Loucy (cell line): ENCODE measurements at regions not wholly inside any gene's neighbourhood (a gene's known extent, or its start where the extent isn't known, plus 50 kb on each side); places are given as distances from the start of the nearest gene placed in this dataset.
A peak's percentile ranks its signal among the peaks of the same experiment; 100 is the strongest.

Experiments used
- H2AFZ ChIP-seq: fragments of 200-600 bp; sonication (generic); 2 replicates; pipeline ENCODE4 v1.6.0; 2016; ENCODE audit warnings: antibody characterized with exemption, mild to moderate bottlenecking, low read length, moderate library complexity
- H3F3A ChIP-seq: fragments of 200-600 bp; 2 replicates; pipeline ENCODE4 v1.6.0; 2016; ENCODE audit warnings: antibody characterized with exemption, low read depth, mild to moderate bottlenecking
- H3K27me3 ChIP-seq: fragments of 200-600 bp; sonication (generic); 2 replicates; pipeline ENCODE4 v1.6.1; 2014; ENCODE audit warnings: low read length, mild to moderate bottlenecking; ENCODE audit not compliant: insufficient read depth, poor library complexity, severe bottlenecking
- H3K36me3 ChIP-seq: fragments of 200-600 bp; sonication (generic); 2 replicates; pipeline ENCODE4 v1.6.1; 2016; ENCODE audit warnings: low read length; ENCODE audit not compliant: insufficient read depth
- H3K4me1 ChIP-seq: fragments of 200-600 bp; sonication (generic); 2 replicates; pipeline ENCODE4 v1.5.1; 2014; ENCODE audit warnings: low read length, mild to moderate bottlenecking; ENCODE audit not compliant: insufficient read depth, poor library complexity, severe bottlenecking
- H3K4me2 ChIP-seq: fragments of 200-600 bp; sonication (generic); 2 replicates; pipeline ENCODE4 v1.6.0; 2014; ENCODE audit warnings: antibody characterized with exemption, low read length, low read depth, mild to moderate bottlenecking; ENCODE audit not compliant: poor library complexity, severe bottlenecking
- H3K4me3 ChIP-seq: fragments of 200-600 bp; sonication (generic); 2 replicates; pipeline ENCODE4 v1.5.1; 2014; ENCODE audit warnings: low read length, mild to moderate bottlenecking, mixed read lengths; ENCODE audit not compliant: poor library complexity, severe bottlenecking
- H3K79me2 ChIP-seq: fragments of 200-600 bp; sonication (generic); 2 replicates; pipeline ENCODE4 v1.6.1; 2014; ENCODE audit warnings: low read length; ENCODE audit not compliant: insufficient read depth
- H3K9ac ChIP-seq: fragments of 200-600 bp; sonication (generic); 2 replicates; pipeline ENCODE4 v1.6.0; 2014; ENCODE audit warnings: mild to moderate bottlenecking, low read depth, low read length, moderate library complexity; ENCODE audit not compliant: poor library complexity, severe bottlenecking
- H3K9me2 ChIP-seq: fragments of 200-600 bp; sonication (generic); replicated peaks from 2 replicates; pipeline ENCODE4 v1.6.1; 2016; ENCODE audit warnings: low read depth, low read length, mixed read lengths
- H3K9me3 ChIP-seq: fragments of 200-600 bp; sonication (generic); 2 replicates; pipeline ENCODE4 v1.6.1; 2014; ENCODE audit warnings: mild to moderate bottlenecking, antibody characterized with exemption, low read length, low read depth; ENCODE audit not compliant: insufficient read depth
- H4K20me1 ChIP-seq: fragments of 200-600 bp; sonication (generic); 2 replicates; pipeline ENCODE4 v1.6.0; 2014; ENCODE audit warnings: antibody characterized with exemption, low read length, mild to moderate bottlenecking; ENCODE audit not compliant: insufficient read depth, poor library complexity, severe bottlenecking
- EZH2phosphoT487 ChIP-seq: fragments of 200-600 bp; IDR thresholded peaks from 2 replicates; pipeline ENCODE4 v1.6.1; 2018; ENCODE audit warnings: antibody characterized with exemption, mild to moderate bottlenecking, moderate library complexity, borderline replicate concordance
- TF ChIP-seq, protein P1 (sequence below): fragments of 200-600 bp; sonication (generic); conservative IDR thresholded peaks from 2 replicates; pipeline ENCODE4 v1.5.1; 2014; ENCODE audit warnings: mild to moderate bottlenecking, antibody characterized with exemption, low read length

DNA sequence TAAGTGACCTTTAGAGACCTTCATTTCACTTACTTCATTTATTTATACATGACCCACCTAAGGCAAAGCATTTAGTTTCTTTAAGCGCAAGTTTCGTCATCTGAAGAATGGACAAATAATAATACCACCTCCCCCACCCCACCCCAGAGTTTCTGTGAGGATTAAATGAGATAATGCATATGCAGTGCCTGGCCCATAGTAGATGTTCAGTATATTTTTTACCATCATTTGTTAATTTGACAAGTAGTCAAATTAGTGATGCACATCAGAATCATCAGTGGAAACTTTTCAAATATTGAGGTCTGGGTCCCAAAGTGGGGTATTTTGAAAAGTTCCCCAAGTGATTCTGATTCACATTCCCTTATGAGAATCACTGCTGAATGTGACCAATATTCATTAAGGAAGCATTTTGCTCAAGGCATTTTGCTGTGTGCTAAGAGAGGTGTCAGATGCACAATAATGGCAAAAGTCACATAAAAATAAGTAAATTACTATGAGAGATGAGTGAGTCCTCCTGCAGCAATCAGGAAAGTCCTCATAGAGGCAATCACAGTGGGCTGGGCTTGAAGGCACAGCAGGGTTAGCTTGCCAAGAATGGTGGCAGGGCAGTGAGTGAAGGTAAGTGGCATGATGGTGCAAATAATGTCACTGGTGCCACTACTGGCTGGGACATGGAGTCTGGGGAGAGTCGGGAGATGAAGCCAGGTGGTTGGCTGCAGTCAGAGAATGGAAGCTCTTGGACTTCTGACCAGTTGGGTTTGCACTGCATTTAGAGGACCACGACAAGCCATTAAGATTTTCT, 244.1 kb downstream of the PTEN start:
- Histone ChIP-seq H3K36me3 (peaks cover 49% of the 10 kb centered on the region), H3K79me2 (peaks cover 63% of the 10 kb centered on the region), H3K9me2 (no peaks in the 10 kb centered on the region), H3K4me3 (no peak overlapping the region), H3K27me3 (no peaks in the 10 kb centered on the region), H2AFZ (no peak overlapping the region), H3K4me2 (peak overlapping the region; percentile 15), H3K9me3 (no peaks in the 10 kb centered on the region), H3K4me1 (peaks cover 23% of the 10 kb centered on the region), H3F3A (no peaks in the 10 kb centered on the region; the same call in 1 of the 2 replicates), H4K20me1 (peaks cover 54% of the 10 kb centered on the region), H3K9ac (no peak overlapping the region)
- TF ChIP-seq EZH2phosphoT487 = no peak
- TF ChIP-seq, protein P1, sequence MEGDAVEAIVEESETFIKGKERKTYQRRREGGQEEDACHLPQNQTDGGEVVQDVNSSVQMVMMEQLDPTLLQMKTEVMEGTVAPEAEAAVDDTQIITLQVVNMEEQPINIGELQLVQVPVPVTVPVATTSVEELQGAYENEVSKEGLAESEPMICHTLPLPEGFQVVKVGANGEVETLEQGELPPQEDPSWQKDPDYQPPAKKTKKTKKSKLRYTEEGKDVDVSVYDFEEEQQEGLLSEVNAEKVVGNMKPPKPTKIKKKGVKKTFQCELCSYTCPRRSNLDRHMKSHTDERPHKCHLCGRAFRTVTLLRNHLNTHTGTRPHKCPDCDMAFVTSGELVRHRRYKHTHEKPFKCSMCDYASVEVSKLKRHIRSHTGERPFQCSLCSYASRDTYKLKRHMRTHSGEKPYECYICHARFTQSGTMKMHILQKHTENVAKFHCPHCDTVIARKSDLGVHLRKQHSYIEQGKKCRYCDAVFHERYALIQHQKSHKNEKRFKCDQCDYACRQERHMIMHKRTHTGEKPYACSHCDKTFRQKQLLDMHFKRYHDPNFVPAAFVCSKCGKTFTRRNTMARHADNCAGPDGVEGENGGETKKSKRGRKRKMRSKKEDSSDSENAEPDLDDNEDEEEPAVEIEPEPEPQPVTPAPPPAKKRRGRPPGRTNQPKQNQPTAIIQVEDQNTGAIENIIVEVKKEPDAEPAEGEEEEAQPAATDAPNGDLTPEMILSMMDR = no peak

DNA sequence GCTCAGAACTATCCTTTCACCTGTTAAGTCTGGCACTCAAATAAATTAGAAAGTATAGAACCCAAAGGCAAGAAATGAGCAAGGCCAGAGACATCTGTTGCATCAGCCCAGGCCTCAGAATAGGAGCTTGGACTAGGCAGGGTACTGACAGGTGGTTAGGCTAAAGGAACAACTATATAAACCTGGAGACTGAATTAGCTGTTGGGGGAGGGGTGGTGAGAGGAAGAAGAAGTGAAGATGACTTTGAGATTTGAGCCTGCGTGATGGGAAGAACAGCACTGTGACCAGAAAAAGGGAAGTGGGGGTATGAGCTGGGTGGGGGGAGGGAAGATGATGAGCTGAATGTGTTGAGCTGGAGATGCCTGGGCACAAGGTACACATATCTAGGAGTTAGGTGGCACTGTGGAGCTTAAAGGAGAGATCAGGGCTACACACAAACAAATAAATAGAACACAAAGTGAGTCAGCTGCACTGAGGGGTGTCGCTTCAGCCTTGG, 244.7 kb downstream of the PTEN start:
- Histone ChIP-seq H3K4me3 (no peak overlapping the region), H3K9ac (no peak overlapping the region), H4K20me1 (peaks cover 59% of the 10 kb centered on the region), H3K4me2 (peak overlapping the region; percentile 15), H3K9me3 (no peaks in the 10 kb centered on the region), H3F3A (no peaks in the 10 kb centered on the region; the same call in 1 of the 2 replicates), H3K9me2 (no peaks in the 10 kb centered on the region), H3K27me3 (no peaks in the 10 kb centered on the region), H3K36me3 (peaks cover 51% of the 10 kb centered on the region), H3K79me2 (peaks cover 70% of the 10 kb centered on the region), H3K4me1 (peaks cover 29% of the 10 kb centered on the region), H2AFZ (no peak overlapping the region)
- TF ChIP-seq, protein P1 = peak; percentile 38
- no peak for TF ChIP-seq EZH2phosphoT487

DNA sequence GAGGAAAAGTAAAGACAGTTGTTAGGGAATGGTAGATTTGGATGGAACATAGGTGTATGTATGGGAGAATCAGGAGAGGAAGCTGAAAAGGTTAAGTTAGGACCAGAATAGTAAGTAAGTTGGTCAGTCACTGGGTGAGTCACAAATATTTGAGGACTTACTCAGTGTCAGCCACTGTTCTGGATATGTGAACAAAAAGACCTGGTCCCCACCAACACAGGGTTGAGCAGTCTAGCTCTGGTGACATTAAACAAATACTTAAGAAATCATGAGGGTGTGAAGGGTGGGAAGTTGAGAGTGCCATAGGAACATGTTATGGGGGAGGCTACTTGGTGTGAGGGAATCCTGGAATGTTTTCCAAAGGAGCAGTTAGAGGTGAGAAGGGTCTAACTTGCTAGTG, 246.9 kb downstream of the PTEN start:
- H3K4me3 ChIP-seq = no peak overlapping the region
- peaks cover 69% of the 10 kb centered on the region for H4K20me1 ChIP-seq
- no peak overlapping the region for H3K4me2 ChIP-seq
- TF ChIP-seq, protein P1 = no peak
- TF ChIP-seq EZH2phosphoT487 = no peak
- no peak overlapping the region for H3K9ac ChIP-seq
- H3K9me3 ChIP-seq = no peaks in the 10 kb centered on the region
- H2AFZ ChIP-seq = no peak overlapping the region
- H3K36me3 ChIP-seq = peaks cover 51% of the 10 kb centered on the region
- H3K79me2 ChIP-seq = peaks cover 92% of the 10 kb centered on the region
- peaks cover 49% of the 10 kb centered on the region for H3K4me1 ChIP-seq
- H3K9me2 ChIP-seq = no peaks in the 10 kb centered on the region
- no peaks in the 10 kb centered on the region; the same call in 1 of the 2 replicates for H3F3A ChIP-seq
- H3K27me3 ChIP-seq = no peaks in the 10 kb centered on the region
